ENCODE measurements at regions not wholly inside any gene's neighbourhood (a gene's known extent, or its start where the extent isn't known, plus 50 kb on each side); places are given as distances from the start of the nearest gene placed in this dataset.

- ATAC-seq (ENCODE audit: insufficient read depth, low FRiP score) = no peak
- Histone ChIP-seq H3K4me1 (ENCODE audit: control insufficient read depth in 5 of 5, insufficient read depth in 5 of 5, low read length in 5 of 5) (peaks cover 0 to 37% (median 0%) of the 10 kb centered on the region in 5 donors), H3K9ac (ENCODE audit: insufficient read depth in 1 of 2, low read length in 2 of 2) (no peak overlapping the region), H3K4me3 (no peak overlapping the region), H3K9me3 (ENCODE audit: control insufficient read depth in 4 of 4, insufficient read depth in 3 of 4, low read length in 3 of 4) (no peaks in the 10 kb centered on the region), H3K36me3 (ENCODE audit: control insufficient read depth in 4 of 4, insufficient read depth in 4 of 4, low read length in 4 of 4) (peaks cover 0 to 6% (median 1%) of the 10 kb centered on the region in 4 donors), H3K27ac (ENCODE audit: low read depth in 1 of 2, low read length in 1 of 2) (no peak overlapping the region), H3K27me3 (ENCODE audit: control insufficient read depth in 3 of 3, insufficient read depth in 3 of 3, low read length in 2 of 3) (no peaks in the 10 kb centered on the region)
- WGBS, 2 donors = 94 to 98% methylated on average over 11 of the region's 11 CpGs
- TF ChIP-seq CTCF (IDR thresholded peaks at IDR 0.05; ENCODE audit: control extremely low read depth, extremely low read depth) = no peak
- no peak for DNase-seq
Measured at GRCh38 chr7:131094685-131095084, 233.0 kb upstream of the MKLN1 start.

- Histone ChIP-seq H3K27ac (ENCODE audit: low read depth in 1 of 2, low read length in 1 of 2) (no peak overlapping the region), H3K27me3 (ENCODE audit: control insufficient read depth in 3 of 3, insufficient read depth in 3 of 3, low read length in 2 of 3) (peaks cover 0 to under 1% (median 0%) of the 10 kb centered on the region in 3 donors), H3K4me3 (no peak overlapping the region), H3K9me3 (ENCODE audit: control insufficient read depth in 4 of 4, insufficient read depth in 3 of 4, low read length in 3 of 4) (no peaks in the 10 kb centered on the region), H3K4me1 (ENCODE audit: control insufficient read depth in 5 of 5, insufficient read depth in 5 of 5, low read length in 5 of 5) (peaks cover 0 to 38% (median 0%) of the 10 kb centered on the region in 5 donors), H3K9ac (ENCODE audit: insufficient read depth in 1 of 2, low read length in 2 of 2) (no peak overlapping the region), H3K36me3 (ENCODE audit: control insufficient read depth in 4 of 4, insufficient read depth in 4 of 4, low read length in 4 of 4) (peaks cover 0 to 8% (median 2%) of the 10 kb centered on the region in 4 donors)
- WGBS, 2 donors = 80 to 85% methylated on average over 7 of the region's 7 CpGs
- DNase-seq = no peak
- ATAC-seq (ENCODE audit: insufficient read depth, low FRiP score) = no peak
- no peak for TF ChIP-seq CTCF (IDR thresholded peaks at IDR 0.05; ENCODE audit: control extremely low read depth, extremely low read depth)
Measured at GRCh38 chr7:131095346-131095745, 232.3 kb upstream of the MKLN1 start.

GRCh38 chr7:131096267-131096927 is 231.3 kb upstream of the MKLN1 start:
- Histone ChIP-seq H3K9ac (ENCODE audit: insufficient read depth in 1 of 2, low read length in 2 of 2) (no peak overlapping the region), H3K36me3 (ENCODE audit: control insufficient read depth in 4 of 4, insufficient read depth in 4 of 4, low read length in 4 of 4) (peaks cover 0 to 9% (median 4%) of the 10 kb centered on the region in 4 donors), H3K9me3 (ENCODE audit: control insufficient read depth in 4 of 4, insufficient read depth in 3 of 4, low read length in 3 of 4) (no peaks in the 10 kb centered on the region), H3K4me1 (ENCODE audit: control insufficient read depth in 5 of 5, insufficient read depth in 5 of 5, low read length in 5 of 5) (peaks cover 0 to 34% (median 0%) of the 10 kb centered on the region in 5 donors), H3K27ac (ENCODE audit: low read depth in 1 of 2, low read length in 1 of 2) (peak overlapping the region in 1 of 2 donors; percentile 9), H3K27me3 (ENCODE audit: control insufficient read depth in 3 of 3, insufficient read depth in 3 of 3, low read length in 2 of 3) (peaks cover 0 to 5% (median 0%) of the 10 kb centered on the region in 3 donors), H3K4me3 (no peak overlapping the region)
- WGBS, 2 donors = 71 to 84% methylated on average over 7 of the region's 7 CpGs
- ATAC-seq (ENCODE audit: insufficient read depth, low FRiP score) = peak; percentile 59
- DNase-seq = no peak
- no peak for TF ChIP-seq CTCF (IDR thresholded peaks at IDR 0.05; ENCODE audit: control extremely low read depth, extremely low read depth)
